ENCODE measurements at regions not wholly inside any gene's neighbourhood (a gene's known extent, or its start where the extent isn't known, plus 50 kb on each side); places are given as distances from the start of the nearest gene placed in this dataset.

DNA sequence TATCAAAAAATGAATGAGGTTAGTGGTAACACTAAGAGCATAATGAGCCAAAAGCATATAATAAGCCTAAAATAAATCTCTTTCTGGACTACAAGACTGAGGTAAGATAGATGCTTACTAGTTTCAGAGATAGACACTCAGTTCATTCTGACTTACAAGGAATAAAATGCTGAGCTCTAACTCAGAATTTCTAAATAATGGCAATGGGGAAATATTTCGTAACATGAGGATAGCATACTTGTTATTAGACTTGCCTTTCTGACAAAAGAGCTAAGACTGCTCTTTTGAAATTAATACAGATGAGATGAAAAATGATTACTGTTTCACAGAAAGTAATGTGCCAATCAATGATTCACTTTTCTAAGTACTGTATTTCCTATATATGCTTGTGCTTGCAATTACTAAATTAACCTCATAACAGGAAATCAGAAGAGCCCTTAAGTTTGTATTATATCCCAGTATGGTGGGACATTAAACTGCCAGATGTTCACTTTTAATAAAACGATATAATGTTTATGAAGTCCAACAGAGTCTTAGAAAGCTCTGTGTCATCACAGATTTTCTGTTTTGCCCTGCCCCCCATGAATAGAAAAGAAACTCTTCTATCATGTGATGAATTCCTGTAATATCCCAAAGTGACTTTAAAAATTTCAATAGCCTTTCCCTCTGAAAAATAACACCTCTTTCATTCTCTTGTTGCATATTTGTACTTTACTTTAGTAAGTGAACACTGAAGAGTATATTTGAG is 2771.0 kb upstream of the PCDH20 start:
- TF ChIP-seq, protein P1, sequence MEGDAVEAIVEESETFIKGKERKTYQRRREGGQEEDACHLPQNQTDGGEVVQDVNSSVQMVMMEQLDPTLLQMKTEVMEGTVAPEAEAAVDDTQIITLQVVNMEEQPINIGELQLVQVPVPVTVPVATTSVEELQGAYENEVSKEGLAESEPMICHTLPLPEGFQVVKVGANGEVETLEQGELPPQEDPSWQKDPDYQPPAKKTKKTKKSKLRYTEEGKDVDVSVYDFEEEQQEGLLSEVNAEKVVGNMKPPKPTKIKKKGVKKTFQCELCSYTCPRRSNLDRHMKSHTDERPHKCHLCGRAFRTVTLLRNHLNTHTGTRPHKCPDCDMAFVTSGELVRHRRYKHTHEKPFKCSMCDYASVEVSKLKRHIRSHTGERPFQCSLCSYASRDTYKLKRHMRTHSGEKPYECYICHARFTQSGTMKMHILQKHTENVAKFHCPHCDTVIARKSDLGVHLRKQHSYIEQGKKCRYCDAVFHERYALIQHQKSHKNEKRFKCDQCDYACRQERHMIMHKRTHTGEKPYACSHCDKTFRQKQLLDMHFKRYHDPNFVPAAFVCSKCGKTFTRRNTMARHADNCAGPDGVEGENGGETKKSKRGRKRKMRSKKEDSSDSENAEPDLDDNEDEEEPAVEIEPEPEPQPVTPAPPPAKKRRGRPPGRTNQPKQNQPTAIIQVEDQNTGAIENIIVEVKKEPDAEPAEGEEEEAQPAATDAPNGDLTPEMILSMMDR (IDR thresholded peaks at IDR 0.05; ENCODE audit: insufficient read depth, low read length, poor library complexity, severe bottlenecking) = no peak
- no peak for TF ChIP-seq EZH2phosphoT487 (conservative IDR thresholded peaks at IDR 0.05; ENCODE audit: low read length)

Measured in SU-DHL-6 (cell line).